Cardiac fibroblast (primary cell): ENCODE measurements at regions not wholly inside any gene's neighbourhood (a gene's known extent, or its start where the extent isn't known, plus 50 kb on each side); places are given as distances from the start of the nearest gene placed in this dataset.

ENCODE experiments used
- DNase-seq, 2 donors: peaks; one replicate each; pipeline versions ENCODE4 v3.0.0 to v3.0.0-alpha.2; 2010; ENCODE audit warnings: low read depth in 2 of 2
- H3K4me3 ChIP-seq, 2 donors: replicated peaks in 1 of 2; 1 replicate in 1 of 2; 2 replicates in 1 of 2; pipeline ENCODE4 v1.5.1; 2011; ENCODE audit warnings: low read depth in 2 of 2, low read length in 2 of 2, mild to moderate bottlenecking in 2 of 2, moderate library complexity in 1 of 2
- TF ChIP-seq, protein P1 (sequence below): IDR thresholded peaks from one replicate; pipeline ENCODE4 v1.5.1; 2011; ENCODE audit warnings: low read depth, mild to moderate bottlenecking, low read length, inconsistent platforms

DNA sequence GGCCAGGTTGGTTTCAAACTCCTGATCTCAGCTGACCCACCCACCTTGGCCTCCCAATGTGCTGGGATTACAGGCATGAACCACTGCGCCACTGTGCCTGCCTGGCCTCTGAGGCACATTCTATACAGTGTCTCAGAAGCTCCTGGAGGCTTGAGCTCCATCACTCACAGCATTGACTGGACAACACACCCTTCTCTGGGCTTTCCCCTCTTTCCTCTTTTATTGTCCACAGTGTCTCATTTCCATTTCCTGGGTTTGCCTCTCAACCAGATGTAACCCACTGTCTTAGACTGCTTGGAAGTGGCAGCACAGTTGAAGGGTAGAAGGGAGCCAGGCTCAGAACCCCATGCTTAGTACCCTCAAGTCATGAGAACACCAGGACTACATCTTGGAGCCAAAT lies 208.1 kb downstream of the MTX2 start:
- no peak overlapping the region for H3K4me3 ChIP-seq
- TF ChIP-seq, protein P1, sequence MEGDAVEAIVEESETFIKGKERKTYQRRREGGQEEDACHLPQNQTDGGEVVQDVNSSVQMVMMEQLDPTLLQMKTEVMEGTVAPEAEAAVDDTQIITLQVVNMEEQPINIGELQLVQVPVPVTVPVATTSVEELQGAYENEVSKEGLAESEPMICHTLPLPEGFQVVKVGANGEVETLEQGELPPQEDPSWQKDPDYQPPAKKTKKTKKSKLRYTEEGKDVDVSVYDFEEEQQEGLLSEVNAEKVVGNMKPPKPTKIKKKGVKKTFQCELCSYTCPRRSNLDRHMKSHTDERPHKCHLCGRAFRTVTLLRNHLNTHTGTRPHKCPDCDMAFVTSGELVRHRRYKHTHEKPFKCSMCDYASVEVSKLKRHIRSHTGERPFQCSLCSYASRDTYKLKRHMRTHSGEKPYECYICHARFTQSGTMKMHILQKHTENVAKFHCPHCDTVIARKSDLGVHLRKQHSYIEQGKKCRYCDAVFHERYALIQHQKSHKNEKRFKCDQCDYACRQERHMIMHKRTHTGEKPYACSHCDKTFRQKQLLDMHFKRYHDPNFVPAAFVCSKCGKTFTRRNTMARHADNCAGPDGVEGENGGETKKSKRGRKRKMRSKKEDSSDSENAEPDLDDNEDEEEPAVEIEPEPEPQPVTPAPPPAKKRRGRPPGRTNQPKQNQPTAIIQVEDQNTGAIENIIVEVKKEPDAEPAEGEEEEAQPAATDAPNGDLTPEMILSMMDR, result no peak
- no peak for DNase-seq

DNA sequence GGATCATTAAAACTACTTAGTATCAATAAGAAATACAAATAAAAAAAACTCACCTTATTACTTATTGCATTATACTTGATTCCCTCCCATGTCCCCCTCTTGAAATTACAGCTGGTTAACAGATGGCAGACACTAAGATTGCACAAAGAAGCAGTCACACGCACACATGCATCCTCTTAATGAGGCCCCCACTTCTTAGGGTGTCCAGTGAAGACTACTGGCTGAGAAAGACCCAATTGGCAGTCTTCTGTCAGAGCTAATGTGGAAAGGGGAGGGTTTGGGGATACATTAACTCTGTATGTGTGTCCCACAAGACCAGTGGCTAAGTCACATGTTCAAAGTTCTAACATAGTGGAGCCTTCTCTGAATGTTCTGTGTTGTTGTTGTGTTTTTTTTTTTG lies 210.7 kb downstream of the MTX2 start:
- no peak for DNase-seq
- TF ChIP-seq, protein P1, result no peak
- H3K4me3 ChIP-seq, result no peak overlapping the region

DNA sequence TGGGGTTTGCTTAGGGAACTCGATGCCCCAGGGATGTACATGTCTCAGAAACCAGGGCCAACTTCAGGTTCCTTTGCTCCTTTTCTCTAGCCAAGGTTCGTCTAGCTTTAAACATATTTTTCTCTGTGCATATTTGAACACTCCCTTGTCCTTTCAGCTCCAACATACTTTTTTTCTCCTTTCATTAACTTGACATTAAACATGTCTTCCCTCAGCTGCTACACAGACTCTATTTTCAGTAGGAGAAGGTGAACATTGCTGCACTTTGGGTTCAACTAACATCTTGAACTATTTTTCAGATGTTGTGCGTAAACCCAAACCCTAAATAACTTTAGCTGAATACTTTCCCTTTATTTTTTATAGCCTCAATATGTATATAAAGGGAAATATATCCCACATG lies 212.9 kb downstream of the MTX2 start:
- TF ChIP-seq, protein P1, result no peak
- no peak overlapping the region for H3K4me3 ChIP-seq
- no peak for DNase-seq

DNA sequence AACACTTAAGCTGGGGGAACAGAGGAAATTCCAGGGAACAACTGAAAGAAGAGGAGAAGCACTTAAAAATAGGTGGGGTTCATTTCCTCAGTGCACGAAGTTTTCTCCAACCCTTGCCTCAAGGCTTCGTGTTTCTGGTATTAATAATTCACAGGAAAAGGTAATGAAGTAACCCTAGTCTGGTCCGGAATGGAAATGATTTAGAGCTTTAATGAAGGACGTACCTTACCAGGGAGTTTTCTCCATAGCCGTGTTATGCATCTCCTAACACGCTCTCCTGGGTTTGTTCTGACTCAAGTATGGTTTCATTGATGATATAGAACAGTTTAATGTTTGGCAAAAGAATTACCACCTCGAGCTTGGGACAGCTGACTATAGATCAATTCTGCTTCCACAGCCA lies 214.2 kb downstream of the MTX2 start:
- H3K4me3 ChIP-seq, result no peak overlapping the region
- no peak for DNase-seq
- TF ChIP-seq, protein P1, result no peak

DNA sequence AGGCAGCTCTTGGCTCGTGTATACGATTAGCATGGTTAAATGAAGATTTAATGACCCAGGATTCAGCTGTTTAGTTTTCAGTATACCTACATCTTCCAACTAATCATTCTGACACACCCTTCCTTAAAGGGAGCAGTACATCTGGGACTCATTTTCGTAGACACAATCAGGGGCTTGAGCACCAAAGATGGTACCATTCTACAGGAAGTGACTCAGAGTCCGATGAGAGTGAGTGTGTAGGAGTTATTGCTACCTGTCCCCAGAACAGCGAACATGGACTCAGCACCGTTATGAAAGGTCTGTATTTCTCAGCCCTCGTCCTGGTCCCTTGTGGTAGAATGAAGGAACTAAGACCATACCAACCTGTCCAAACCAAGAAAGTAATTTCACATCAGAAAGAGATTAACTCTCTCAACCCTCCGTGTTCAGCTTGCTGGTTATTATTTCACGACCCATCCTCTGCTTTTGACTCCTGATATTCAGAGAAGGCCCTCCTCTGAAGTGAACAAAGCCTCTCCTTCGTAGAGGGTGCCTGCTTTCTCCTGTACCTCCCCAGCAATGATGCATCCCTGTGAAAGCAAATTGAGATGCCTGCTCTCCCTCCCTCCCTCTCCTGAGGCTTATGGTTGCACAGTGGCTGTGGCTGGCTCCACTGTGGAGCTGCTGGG lies 214.8 kb downstream of the MTX2 start:
- H3K4me3 ChIP-seq, result no peak overlapping the region
- DNase-seq, result no peak
- TF ChIP-seq, protein P1, result no peak

DNA sequence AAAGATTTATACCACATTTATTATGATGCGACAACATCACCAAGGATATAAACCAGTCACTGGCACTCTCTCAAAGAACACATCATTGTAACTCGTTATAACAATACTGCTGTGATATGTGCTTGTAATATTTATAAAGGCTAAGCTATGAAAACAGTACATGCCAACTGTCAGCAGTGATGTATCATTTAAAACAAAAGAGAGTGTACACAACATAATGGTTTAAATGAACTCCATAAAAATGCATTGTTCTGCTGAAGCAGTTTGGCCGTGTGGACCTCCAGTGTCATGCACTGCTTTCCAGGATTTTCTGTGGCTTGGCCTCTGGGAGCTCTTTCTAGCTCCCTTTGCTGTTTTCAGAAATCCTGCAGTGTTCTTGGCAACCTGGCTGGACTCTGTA lies 215.6 kb downstream of the MTX2 start:
- no peak overlapping the region for H3K4me3 ChIP-seq
- peak in 1 of 2 donors; percentile 45 for DNase-seq
- TF ChIP-seq, protein P1, result no peak

DNA sequence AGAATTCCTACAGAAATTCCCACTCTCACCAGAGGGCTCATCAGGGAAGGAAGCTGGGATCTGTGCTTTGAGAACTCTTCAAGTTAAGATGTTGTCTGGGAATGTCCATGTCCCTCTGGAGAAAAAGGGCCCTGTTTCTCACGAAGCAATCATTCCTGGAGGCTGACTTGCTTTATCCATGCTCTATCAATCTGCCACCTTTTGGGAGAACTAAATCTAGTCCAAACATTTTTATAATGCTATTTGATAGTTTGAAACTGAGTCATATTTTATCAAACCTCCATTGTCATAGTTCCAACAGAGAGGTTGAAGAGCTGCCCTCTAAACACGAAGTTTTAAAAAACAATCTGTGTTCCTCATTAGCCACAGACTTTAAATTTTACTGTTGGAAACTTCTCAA lies 219.2 kb downstream of the MTX2 start:
- H3K4me3 ChIP-seq, result no peak overlapping the region
- DNase-seq, result no peak
- TF ChIP-seq, protein P1, result no peak
